HepG2 (cell line): ENCODE measurements at regions not wholly inside any gene's neighbourhood (a gene's known extent, or its start where the extent isn't known, plus 50 kb on each side); places are given as distances from the start of the nearest gene placed in this dataset.

Source experiments
- ARNTL ChIP-seq: sonication (generic); formaldehyde crosslinking; IDR thresholded peaks from 2 replicates; pipeline ENCODE4 v1.4.0; 2020; ENCODE audit warnings: mild to moderate bottlenecking, missing genetic modification reagents
- BRCA1 ChIP-seq: sonication (generic); formaldehyde crosslinking; IDR thresholded peaks from 2 replicates; pipeline ENCODE4 v1.4.0; 2020; ENCODE audit warnings: missing genetic modification reagents
- HIVEP1 ChIP-seq: sonication (generic); formaldehyde crosslinking; IDR thresholded peaks from 2 replicates; pipeline ENCODE4 v1.4.0; 2020; ENCODE audit warnings: mild to moderate bottlenecking, missing genetic modification reagents
- RNF2 ChIP-seq: fragments of 450-650 bp; conservative IDR thresholded peaks from 2 replicates; pipeline ENCODE4 v1.6.1; 2016; ENCODE audit warnings: low read depth
- SRF ChIP-seq: IDR thresholded peaks from 2 replicates; pipeline ENCODE4 v1.6.1; 2011; ENCODE audit warnings: mild to moderate bottlenecking, low read depth, low read length, moderate library complexity
- SUZ12 ChIP-seq: fragments of 150-350 bp; IDR thresholded peaks from 2 replicates; pipeline ENCODE4 v1.6.1; 2014; ENCODE audit warnings: low read depth, low read length
- TBL1XR1 ChIP-seq: fragments of 150-350 bp; IDR thresholded peaks from 2 replicates; pipeline ENCODE4 v1.6.1; 2014; ENCODE audit warnings: borderline replicate concordance, low read length; ENCODE audit not compliant: partially characterized antibody
- TOPORS ChIP-seq: sonication (generic); formaldehyde crosslinking; IDR thresholded peaks from 2 replicates; pipeline ENCODE4 v1.8.0; 2023; ENCODE audit warnings: mild to moderate bottlenecking, missing genetic modification reagents
- YY1 ChIP-seq: IDR thresholded peaks from 2 replicates; pipeline ENCODE4 v1.6.1; 2011; ENCODE audit warnings: low read length, low read depth, moderate library complexity, mild to moderate bottlenecking; ENCODE audit not compliant: insufficient read depth, insufficient replicate concordance

DNA sequence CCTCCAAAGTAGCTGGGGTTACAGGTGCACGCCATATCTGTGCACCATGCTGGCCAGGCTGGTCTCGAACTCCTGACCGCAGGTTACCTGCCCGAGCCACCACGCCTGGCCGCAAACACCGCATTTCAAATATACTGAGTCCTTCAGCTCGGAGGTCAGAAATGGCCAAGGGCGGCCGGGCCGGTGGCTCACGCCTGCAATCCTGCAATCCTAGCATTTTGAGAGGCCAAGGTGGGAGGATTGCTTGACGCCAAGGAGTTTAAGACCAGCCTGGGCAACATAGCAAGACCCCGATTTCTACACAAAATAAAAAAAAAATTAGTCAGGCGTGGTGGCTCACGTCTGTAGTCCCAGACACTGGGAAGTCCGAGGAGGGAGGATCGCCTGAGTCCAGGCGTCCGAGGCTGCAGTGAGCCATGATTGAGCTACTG, 71.9 kb upstream of the PPP2R3B start:
- no peak for TF ChIP-seq YY1
- no peak for TF ChIP-seq RNF2
- TF ChIP-seq SUZ12 = no peak
- no peak for TF ChIP-seq HIVEP1 (CRISPR knock-in tag)
- no peak for TF ChIP-seq TBL1XR1
- TF ChIP-seq SRF = no peak
- no peak for TF ChIP-seq BRCA1 (CRISPR knock-in tag)
- TF ChIP-seq TOPORS (CRISPR knock-in tag) = no peak
- no peak for TF ChIP-seq ARNTL (CRISPR knock-in tag)
